K562 (cell line): ENCODE measurements at regions not wholly inside any gene's neighbourhood (a gene's known extent, or its start where the extent isn't known, plus 50 kb on each side); places are given as distances from the start of the nearest gene placed in this dataset.

Experiments used
- ATAC-seq: fragments of 200-7000 bp; cut with Tn5 transposase; 3 replicates; pipeline ENCODE4 v1.9.1; 2020; ENCODE audit warnings: moderate library complexity
- BruUV-seq: library from RNA; stranded (reverse); fragments of 400-500 nt; replicated peaks from 2 replicates; lab custom pipeline; 2021; lab: Mats Ljungman, UMichigan
- CTCF ChIA-PET: fragments of 300-600 bp; formaldehyde crosslinking; extraction: SDS; loops from one replicate; lab custom pipeline; 2021; ENCODE audit warnings: low intra/inter-chr PET ratio; lab: Yijun Ruan, JAX
- POLR2A ChIA-PET: fragments of 300-600, 350-650 bp; sonication (Branson Sonifier 250); formaldehyde crosslinking; extraction: SDS; loops from one replicate; lab custom pipeline; 2021; ENCODE audit warnings: antibody characterized with exemption, inconsistent platforms; lab: Yijun Ruan, JAX
- DNase-seq, 4 experiments: peaks; one replicate each; pipeline versions ENCODE4 v3.0.0 to v3.0.0-alpha.2; 2011 to 2018; ENCODE audit warnings: low spot score in 3 of 4, mixed read lengths in 3 of 4; ENCODE audit errors: extremely low read depth in 1 of 4
- FAIRE-seq: peaks from 2 replicates; lab custom pipeline; 2011; peaks lifted over from hg19 to GRCh38; lab: Jason Lieb, UNC
- H2AFZ ChIP-seq: 2 replicates; pipeline ENCODE4 v1.6.0; 2011; ENCODE audit warnings: low read depth, low read length, control low read depth, inconsistent platforms
- H3K27ac ChIP-seq: fragments of 200-600 bp; 3 replicates; pipeline ENCODE4 v1.8.0; 2011; ENCODE audit warnings: low read depth, mild to moderate bottlenecking, control low read depth, inconsistent platforms, low read length, moderate library complexity, mixed read lengths; ENCODE audit errors: extremely low read depth
- H3K27me3 ChIP-seq, 2 experiments: fragments of 300-600 bp in 1 of 2; 2 replicates in 1 of 2; 3 replicates in 1 of 2; pipeline versions ENCODE4 v1.6.0 to v1.8.0; 2011; ENCODE audit warnings: inconsistent platforms in 2 of 2, low read length in 2 of 2, mild to moderate bottlenecking in 1 of 2, mixed read lengths in 1 of 2, moderate library complexity in 1 of 2; ENCODE audit not compliant: control insufficient read depth in 2 of 2, insufficient read depth in 2 of 2
- H3K36me3 ChIP-seq: fragments of 300-600 bp; 3 replicates; pipeline ENCODE4 v1.8.0; 2011; ENCODE audit warnings: mild to moderate bottlenecking, low read length, inconsistent platforms; ENCODE audit not compliant: control insufficient read depth, insufficient read depth
- H3K4me1 ChIP-seq, 2 experiments: fragments of 200-600 bp in 1 of 2; replicated peaks in 1 of 2; 2 replicates in 1 of 2; 3 replicates in 1 of 2; pipeline versions ENCODE4 v1.5.1 to v1.8.0; 2011; ENCODE audit warnings: inconsistent platforms in 2 of 2, low read length in 2 of 2, mild to moderate bottlenecking in 1 of 2, mixed read lengths in 1 of 2, moderate library complexity in 1 of 2; ENCODE audit not compliant: control insufficient read depth in 2 of 2, insufficient read depth in 2 of 2
- H3K4me2 ChIP-seq: 2 replicates; pipeline ENCODE4 v1.6.1; 2011; ENCODE audit warnings: low read length, control low read depth, inconsistent platforms, mixed read lengths; ENCODE audit not compliant: insufficient read depth
- H3K4me3 ChIP-seq: fragments of 200-600 bp; sonication (generic), shearing (Covaris generic); 2 replicates; pipeline ENCODE4 v1.5.1; 2016; ENCODE audit warnings: control low read depth, inconsistent platforms
- H3K79me2 ChIP-seq: fragments of 200-600 bp; 3 replicates; pipeline ENCODE4 v1.8.0; 2011; ENCODE audit warnings: low read length, inconsistent platforms; ENCODE audit not compliant: control insufficient read depth, insufficient read depth
- H3K9ac ChIP-seq, 2 experiments: 2 replicates each; pipeline versions ENCODE4 v1.6.0 to v1.6.1; 2011; ENCODE audit warnings: low read depth in 2 of 2, low read length in 2 of 2, control low read depth in 1 of 2, inconsistent platforms in 1 of 2, mild to moderate bottlenecking in 1 of 2, mixed read lengths in 1 of 2; ENCODE audit not compliant: insufficient read depth in 1 of 2
- H3K9me1 ChIP-seq: one replicate; pipeline ENCODE4 v1.6.0; 2011; ENCODE audit warnings: inconsistent platforms, mild to moderate bottlenecking, low read length, moderate library complexity; ENCODE audit not compliant: control insufficient read depth, insufficient read depth
- H3K9me3 ChIP-seq: replicated peaks from 2 replicates; pipeline ENCODE4 v1.5.1; 2011; ENCODE audit warnings: low read depth, low read length, inconsistent platforms; ENCODE audit not compliant: control insufficient read depth, insufficient read depth
- H4K20me1 ChIP-seq: replicated peaks from 2 replicates; pipeline ENCODE4 v1.6.1; 2011; ENCODE audit warnings: low read length, inconsistent platforms, mixed read lengths; ENCODE audit not compliant: control insufficient read depth, insufficient read depth
- ATF7 ChIP-seq: fragments of 450-650 bp; IDR thresholded peaks from 2 replicates; pipeline ENCODE4 v1.7.1; 2014; ENCODE audit warnings: mild to moderate bottlenecking, moderate library complexity
- BACH1 ChIP-seq: fragments of 200-800 bp; sonication (Bioruptor generic); IDR thresholded peaks from 2 replicates; pipeline ENCODE4 v1.6.1; 2016; ENCODE audit warnings: missing genetic modification characterization, missing compliant biosample characterization
- BRCA1 ChIP-seq, 2 experiments: fragments of 450-650 bp in 1 of 2; sonication (generic) in 1 of 2; formaldehyde crosslinking in 1 of 2; IDR thresholded peaks; 2 replicates each; pipeline versions ENCODE4 v1.5.0 to v1.6.1; 2017 to 2020; ENCODE audit warnings: mild to moderate bottlenecking in 1 of 2, missing genetic modification reagents in 1 of 2
- CBFA2T2 ChIP-seq: fragments of 450-650 bp; conservative IDR thresholded peaks from 2 replicates; pipeline ENCODE4 v1.6.1; 2017; ENCODE audit warnings: mild to moderate bottlenecking
- CSDE1 ChIP-seq, 2 experiments: fragments of 450-650 bp; IDR thresholded peaks; 2 replicates each; pipeline ENCODE4 v1.6.1; 2016; ENCODE audit warnings: mild to moderate bottlenecking in 1 of 2
- FOXJ2 ChIP-seq: fragments of 200-800 bp; sonication (Bioruptor generic); IDR thresholded peaks from 2 replicates; pipeline ENCODE4 v1.6.1; 2016; ENCODE audit warnings: missing genetic modification characterization, missing compliant biosample characterization
- FOXK2 ChIP-seq, 2 experiments: fragments of 450-650 bp; IDR thresholded peaks in 1 of 2; conservative IDR thresholded peaks in 1 of 2; 2 replicates each; pipeline ENCODE4 v1.6.1; 2016; ENCODE audit warnings: low read depth in 2 of 2, mild to moderate bottlenecking in 1 of 2
- GTF2A2 ChIP-seq: IDR thresholded peaks from 2 replicates; pipeline ENCODE4 v1.6.1; 2016; ENCODE audit warnings: mild to moderate bottlenecking, missing genetic modification characterization, missing compliant biosample characterization
- HCFC1 ChIP-seq: IDR thresholded peaks from 2 replicates; pipeline ENCODE4 v1.6.1; 2012; ENCODE audit warnings: low read depth, low read length, improper control_type of control experiment
- HNRNPLL ChIP-seq: fragments of 200-400 bp; formaldehyde crosslinking; IDR thresholded peaks from 2 replicates; pipeline ENCODE4 v1.6.1; 2017; ENCODE audit warnings: low read length, low read depth, mild to moderate bottlenecking; ENCODE audit not compliant: poor library complexity, severe bottlenecking
- NR3C1 ChIP-seq: sonication (generic); formaldehyde crosslinking; IDR thresholded peaks from 2 replicates; pipeline ENCODE4 v1.8.1; 2022; ENCODE audit warnings: missing genetic modification reagents
- POLR2AphosphoS2 ChIP-seq: IDR thresholded peaks from 2 replicates; pipeline ENCODE4 v1.6.1; 2012; ENCODE audit warnings: low read length, improper control_type of control experiment
- SLC30A9 ChIP-seq: fragments of 250-450 bp; sonication (Bioruptor Pico); IDR thresholded peaks from 2 replicates; pipeline ENCODE4 v1.8.0; 2022; ENCODE audit warnings: mild to moderate bottlenecking, moderate library complexity
- SMAD4 ChIP-seq: fragments of 250-450 bp; sonication (Bioruptor Pico); conservative IDR thresholded peaks from 2 replicates; pipeline ENCODE4 v1.8.0; 2021; ENCODE audit warnings: inconsistent platforms, mild to moderate bottlenecking, moderate library complexity
- TEAD4 ChIP-seq, 2 experiments: sonication (generic) in 1 of 2; formaldehyde crosslinking in 1 of 2; IDR thresholded peaks; 2 replicates each; pipeline versions ENCODE4 v1.6.1 to v1.8.0; 2012 to 2022; ENCODE audit warnings: borderline replicate concordance in 1 of 2, inconsistent platforms in 1 of 2, low read length in 1 of 2, mild to moderate bottlenecking in 1 of 2, missing genetic modification reagents in 1 of 2
- ZBED1 ChIP-seq: IDR thresholded peaks from 2 replicates; pipeline ENCODE4 v1.6.1; 2014
- ZNF175 ChIP-seq: fragments of 200-800 bp; sonication (Bioruptor generic); IDR thresholded peaks from 2 replicates; pipeline ENCODE4 v1.6.1; 2016; ENCODE audit warnings: low read depth, mild to moderate bottlenecking, missing genetic modification characterization, missing compliant biosample characterization
- ZNF778 ChIP-seq: fragments of 450-650 bp; formaldehyde crosslinking; IDR thresholded peaks from 2 replicates; pipeline ENCODE4 v1.4.0; 2020; ENCODE audit warnings: mild to moderate bottlenecking, moderate library complexity
- WGBS: fragments of 100-300 bp; shearing (Covaris generic); methylation state at CpG from one replicate; pipeline ENCODE4 v1.1.6; 2016; ENCODE audit warnings: low coverage, mixed read lengths; ENCODE audit not compliant: insufficient coverage; ENCODE audit errors: missing lambda C conversion rate; 5-methylcytosine and 5-hydroxymethylcytosine counted together
- in situ Hi-C: fragments of 300-500 bp; cut with MboI; formaldehyde crosslinking; loops from 4 replicates; pipeline ENCODE4 v1.15.0; 2018; ENCODE audit warnings: inconsistent platforms, mixed read lengths
- intact Hi-C: fragments of 100-400 bp; cut with micrococcal nuclease; formaldehyde crosslinking; loops from 2 replicates; pipeline ENCODE4 v1.14.2; 2022
- TF ChIP-seq, protein P1 (sequence below), 3 experiments: fragments of 200-800 bp in 1 of 3; fragments of 250-450 bp in 1 of 3; fragments of 450-650 bp in 1 of 3; sonication (Bioruptor Pico) in 1 of 3; sonication (Bioruptor generic) in 1 of 3; formaldehyde crosslinking in 1 of 3; IDR thresholded peaks; 2 replicates each; pipeline versions ENCODE4 v1.6.1 to v1.8.0; 2016 to 2022; ENCODE audit warnings: mild to moderate bottlenecking in 2 of 3, missing genetic modification characterization in 2 of 3, missing compliant biosample characterization in 1 of 3, moderate library complexity in 1 of 3

DNA sequence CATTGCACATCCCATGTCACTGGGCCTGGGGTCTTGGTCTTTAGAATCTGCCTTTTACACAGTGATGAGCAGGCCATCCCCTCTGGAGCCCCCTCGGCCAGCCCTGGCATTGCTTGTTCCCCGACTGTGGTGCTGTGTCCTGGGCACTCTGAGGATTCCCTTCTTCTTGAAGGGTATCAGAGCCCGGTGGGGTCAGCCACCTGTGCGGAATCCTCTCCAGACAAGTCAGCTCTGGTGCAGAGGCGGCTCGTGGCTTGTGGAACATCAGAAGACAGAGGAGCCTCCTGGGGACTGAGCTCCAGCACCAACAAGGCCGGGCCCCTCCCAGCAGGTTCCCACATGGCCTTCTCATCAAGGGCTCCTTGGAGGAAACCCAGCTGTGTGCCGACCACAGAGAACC lies 57.9 kb upstream of the AJAP1 start:
- no peak for TF ChIP-seq FOXK2 (conservative IDR thresholded peaks at IDR 0.05 in 1 of 2, IDR thresholded peaks at IDR 0.05 in 1 of 2; ENCODE audit: low read depth in 2 of 2)
- no peak for TF ChIP-seq FOXJ2 (tag)
- TF ChIP-seq, protein P1, sequence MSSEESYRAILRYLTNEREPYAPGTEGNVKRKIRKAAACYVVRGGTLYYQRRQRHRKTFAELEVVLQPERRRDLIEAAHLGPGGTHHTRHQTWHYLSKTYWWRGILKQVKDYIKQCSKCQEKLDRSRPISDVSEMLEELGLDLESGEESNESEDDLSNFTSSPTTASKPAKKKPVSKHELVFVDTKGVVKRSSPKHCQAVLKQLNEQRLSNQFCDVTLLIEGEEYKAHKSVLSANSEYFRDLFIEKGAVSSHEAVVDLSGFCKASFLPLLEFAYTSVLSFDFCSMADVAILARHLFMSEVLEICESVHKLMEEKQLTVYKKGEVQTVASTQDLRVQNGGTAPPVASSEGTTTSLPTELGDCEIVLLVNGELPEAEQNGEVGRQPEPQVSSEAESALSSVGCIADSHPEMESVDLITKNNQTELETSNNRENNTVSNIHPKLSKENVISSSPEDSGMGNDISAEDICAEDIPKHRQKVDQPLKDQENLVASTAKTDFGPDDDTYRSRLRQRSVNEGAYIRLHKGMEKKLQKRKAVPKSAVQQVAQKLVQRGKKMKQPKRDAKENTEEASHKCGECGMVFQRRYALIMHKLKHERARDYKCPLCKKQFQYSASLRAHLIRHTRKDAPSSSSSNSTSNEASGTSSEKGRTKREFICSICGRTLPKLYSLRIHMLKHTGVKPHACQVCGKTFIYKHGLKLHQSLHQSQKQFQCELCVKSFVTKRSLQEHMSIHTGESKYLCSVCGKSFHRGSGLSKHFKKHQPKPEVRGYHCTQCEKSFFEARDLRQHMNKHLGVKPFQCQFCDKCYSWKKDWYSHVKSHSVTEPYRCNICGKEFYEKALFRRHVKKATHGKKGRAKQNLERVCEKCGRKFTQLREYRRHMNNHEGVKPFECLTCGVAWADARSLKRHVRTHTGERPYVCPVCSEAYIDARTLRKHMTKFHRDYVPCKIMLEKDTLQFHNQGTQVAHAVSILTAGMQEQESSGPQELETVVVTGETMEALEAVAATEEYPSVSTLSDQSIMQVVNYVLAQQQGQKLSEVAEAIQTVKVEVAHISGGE (CRISPR knock-in tag; IDR thresholded peaks at IDR 0.05): no peak
- TF ChIP-seq HNRNPLL: no peak
- no peak for TF ChIP-seq GTF2A2
- TF ChIP-seq BRCA1 (IDR thresholded peaks at IDR 0.05): no peak
- no peak for TF ChIP-seq BRCA1 (CRISPR knock-in tag; IDR thresholded peaks at IDR 0.05)
- no peak for TF ChIP-seq HCFC1
- TF ChIP-seq SLC30A9: no peak
- no peak for TF ChIP-seq ATF7
- TF ChIP-seq CBFA2T2: no peak
- TF ChIP-seq ZNF778: no peak
- TF ChIP-seq CSDE1 (IDR thresholded peaks at IDR 0.05): no peak
- no peak for TF ChIP-seq BACH1 (tag)
- TF ChIP-seq TEAD4 (IDR thresholded peaks at IDR 0.05; ENCODE audit: low read length): no peak
- TF ChIP-seq TEAD4 (CRISPR knock-in tag; IDR thresholded peaks at IDR 0.05; ENCODE audit: borderline replicate concordance): no peak
- no peak for TF ChIP-seq SMAD4
- no peak for TF ChIP-seq ZBED1
- no peak for TF ChIP-seq NR3C1 (CRISPR knock-in tag)
- TF ChIP-seq POLR2AphosphoS2: no peak
- no peak for TF ChIP-seq ZNF175 (CRISPR knock-in tag)
- no peak for FAIRE-seq
- no peaks in the 10 kb centered on the region for H3K4me1 ChIP-seq

More for the DNA sequence above, 57.9 kb upstream of the AJAP1 start:
- CTCF ChIA-PET: no interaction called here
- H3K9me1 ChIP-seq: no peaks in the 10 kb centered on the region
- no peak overlapping the region for H3K4me3 ChIP-seq
- no peak for DNase-seq
- intact Hi-C loops (no loop called here), in situ Hi-C loops (no loop called here)
- peaks cover 10 to 47% of the 10 kb centered on the region in 2 experiments for H3K27me3 ChIP-seq
- no peak overlapping the region for H3K27ac ChIP-seq
- no peaks in the 10 kb centered on the region for H3K9me3 ChIP-seq
- no peak overlapping the region for H2AFZ ChIP-seq
- no peaks in the 10 kb centered on the region for H3K36me3 ChIP-seq
- no peaks in the 10 kb centered on the region for H3K79me2 ChIP-seq
- H3K4me2 ChIP-seq: no peak overlapping the region
- no TSS peak for BruUV-seq
- ATAC-seq: no peak
- H4K20me1 ChIP-seq: no peaks in the 10 kb centered on the region; the same call in 1 of the 2 replicates
- WGBS: 0% methylated on average over 8 of the region's 8 CpGs
- H3K9ac ChIP-seq: no peak overlapping the region
- POLR2A ChIA-PET: no interaction called here
